CD4-positive, alpha-beta T cell treated with Interleukin-12 subunit alpha and Interleukin-12 subunit beta, for 1 hour (primary cell): ENCODE measurements at regions not wholly inside any gene's neighbourhood (a gene's known extent, or its start where the extent isn't known, plus 50 kb on each side); places are given as distances from the start of the nearest gene placed in this dataset.

Experiments used
- DNase-seq: peaks from one replicate; pipeline ENCODE4 v3.0.0-alpha.2; 2020

- no peak for DNase-seq
Measured at GRCh38 chr3:118011910-118012309, 1022.7 kb downstream of the IGSF11 start.

DNA sequence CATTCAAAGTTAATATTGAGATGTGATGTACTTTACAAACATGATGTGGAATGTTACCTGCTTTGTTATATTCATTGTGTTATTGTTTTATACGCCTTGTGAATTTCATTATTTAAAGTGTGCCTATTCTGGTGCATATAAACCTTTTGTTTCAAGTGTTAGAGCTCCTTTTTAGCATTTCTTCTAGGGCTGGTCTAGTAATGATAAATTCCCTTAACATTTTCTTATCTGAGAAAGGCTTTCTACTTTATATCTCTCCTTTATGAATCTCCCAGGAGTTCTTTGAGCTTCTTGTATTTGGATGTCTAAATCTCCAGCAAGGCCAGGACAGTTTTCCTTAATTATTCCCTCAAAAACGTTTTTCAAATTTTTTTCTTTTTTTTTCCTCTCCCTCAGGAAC is 1005.6 kb downstream of the IGSF11 start:
- no peak for DNase-seq

DNA sequence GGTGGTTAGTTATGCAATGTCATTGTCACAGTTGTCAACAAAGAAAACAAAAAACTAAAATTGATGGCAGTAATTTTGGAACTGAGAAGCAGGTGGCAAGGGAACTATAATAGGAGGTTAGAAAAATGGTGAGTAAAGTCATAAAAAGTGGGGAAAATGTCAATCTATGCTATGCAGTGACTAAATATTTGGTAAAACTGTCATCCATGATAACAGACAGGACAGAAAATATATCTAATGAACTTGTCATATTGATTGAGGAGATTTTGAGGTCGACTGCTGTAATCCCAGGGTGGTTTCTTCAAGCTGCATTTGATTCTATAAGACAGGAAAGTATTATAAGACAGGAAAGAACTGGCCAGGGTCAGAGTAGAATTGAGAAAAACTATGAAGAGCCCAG is 998.4 kb downstream of the IGSF11 start:
- DNase-seq, result no peak

- no peak for DNase-seq
Measured at GRCh38 chr3:118055381-118055780, 979.3 kb downstream of the IGSF11 start.

- DNase-seq, result no peak
Measured at GRCh38 chr3:118057086-118057485, 977.6 kb downstream of the IGSF11 start.

- DNase-seq, result no peak
Measured at GRCh38 chr3:118059096-118059495, 975.5 kb downstream of the IGSF11 start.

GRCh38 chr3:118067439-118067838 is 967.2 kb downstream of the IGSF11 start:
- no peak for DNase-seq

DNA sequence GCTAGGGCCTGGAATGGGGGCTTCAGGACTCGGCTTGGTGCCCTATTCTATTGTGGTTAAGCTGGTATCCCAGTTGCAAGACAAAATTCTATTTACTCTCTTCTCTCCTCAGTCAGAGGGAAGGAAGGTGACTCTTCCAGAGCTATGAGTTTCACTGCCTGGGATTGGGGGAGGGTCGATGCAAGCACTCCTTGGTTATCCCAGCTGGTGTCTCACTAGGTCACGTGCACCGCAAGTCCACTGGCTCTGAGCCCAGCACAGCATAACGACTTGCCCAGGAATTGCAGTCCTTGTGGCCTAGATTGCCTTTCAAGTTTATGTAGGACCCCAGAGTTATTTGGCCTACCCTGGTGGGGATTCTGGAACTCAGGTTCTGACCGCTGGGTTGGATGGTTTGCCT is 958.8 kb downstream of the IGSF11 start:
- no peak for DNase-seq

GRCh38 chr3:118077332-118077731 is 957.3 kb downstream of the IGSF11 start:
- no peak for DNase-seq

- DNase-seq, result no peak
Measured at GRCh38 chr3:118080889-118081288, 953.8 kb downstream of the IGSF11 start.

- DNase-seq, result no peak
Measured at GRCh38 chr3:118088696-118089095, 946.0 kb downstream of the IGSF11 start.

GRCh38 chr3:118089563-118089962 is 945.1 kb downstream of the IGSF11 start:
- no peak for DNase-seq

DNA sequence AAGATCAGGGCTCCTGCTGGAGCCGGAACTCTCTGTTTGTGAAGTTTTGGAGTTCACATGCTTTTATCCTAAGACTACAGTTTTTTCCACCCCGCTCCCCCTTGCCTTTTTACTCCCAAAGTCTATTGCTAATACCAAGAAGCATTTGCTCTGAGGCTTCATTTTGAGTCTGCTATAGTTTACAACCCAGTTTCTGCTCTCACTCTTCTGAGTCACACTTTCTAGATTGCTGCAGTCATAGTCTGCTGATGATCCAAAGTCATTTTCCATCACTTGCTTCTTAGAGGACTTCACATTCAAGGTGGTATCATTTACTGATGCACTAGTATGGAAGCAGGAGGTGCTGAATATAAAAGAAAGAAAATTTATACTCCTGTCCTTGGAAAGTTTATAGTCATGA is 937.4 kb downstream of the IGSF11 start:
- DNase-seq, result no peak

GRCh38 chr3:118097660-118098059 is 937.0 kb downstream of the IGSF11 start:
- no peak for DNase-seq

GRCh38 chr3:118098827-118099226 is 935.8 kb downstream of the IGSF11 start:
- no peak for DNase-seq

DNA sequence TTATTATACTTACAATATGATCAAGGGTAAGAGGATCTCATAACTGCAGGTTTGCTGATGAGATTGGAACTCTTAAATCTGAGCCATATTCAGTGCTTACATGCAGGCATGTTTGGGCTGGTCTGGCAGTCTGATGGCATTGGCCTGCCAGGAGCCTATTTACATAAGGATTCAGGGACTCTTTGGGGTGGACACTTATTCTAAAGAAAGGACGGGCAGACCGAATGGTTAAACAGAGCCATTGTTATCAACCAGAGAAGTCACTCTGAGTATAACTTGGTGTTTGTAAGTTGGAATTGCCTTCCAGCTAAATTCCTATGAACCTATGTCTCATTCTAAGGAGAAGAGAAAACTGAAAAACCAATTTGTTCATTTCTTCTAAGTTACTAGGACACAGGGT is 932.8 kb downstream of the IGSF11 start:
- DNase-seq, result no peak

DNA sequence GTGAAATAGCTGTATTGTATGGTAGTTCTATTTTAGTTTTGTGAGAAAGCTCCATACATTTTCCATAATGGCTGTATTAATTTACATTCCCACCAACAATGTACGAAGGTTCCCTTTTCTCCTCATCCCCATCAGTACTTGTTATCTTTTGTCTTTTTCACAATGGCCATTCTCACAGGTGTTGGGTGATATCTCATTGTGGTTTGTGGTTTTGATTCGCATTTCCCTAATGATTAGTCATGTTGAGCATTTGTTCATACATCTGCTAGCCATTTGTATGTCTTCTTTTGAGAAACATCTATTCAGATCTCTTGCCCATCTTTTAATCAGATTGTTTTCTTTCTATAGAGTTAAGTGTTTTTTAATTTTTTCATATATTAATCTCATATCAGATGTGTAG is 931.9 kb downstream of the IGSF11 start:
- no peak for DNase-seq

DNA sequence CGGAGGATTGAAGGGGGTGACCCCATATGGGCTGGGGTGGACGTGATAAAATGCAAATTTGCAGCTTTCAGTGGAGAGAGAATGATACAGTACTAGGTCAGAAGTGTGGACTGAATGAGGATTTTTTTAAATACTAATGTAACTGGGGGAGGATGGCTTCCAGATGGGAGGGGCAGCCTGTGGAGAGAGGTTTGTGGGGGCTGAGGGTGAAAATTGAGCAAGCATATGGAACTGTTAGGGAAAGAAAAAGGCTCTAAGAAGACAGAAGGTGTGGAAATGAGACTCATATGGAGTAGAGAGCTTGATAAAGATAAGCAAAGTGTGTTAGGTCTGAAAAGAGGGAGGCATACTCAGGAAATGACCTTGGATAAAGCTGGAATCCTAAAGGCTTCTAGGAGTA is 926.4 kb downstream of the IGSF11 start:
- DNase-seq, result no peak

DNA sequence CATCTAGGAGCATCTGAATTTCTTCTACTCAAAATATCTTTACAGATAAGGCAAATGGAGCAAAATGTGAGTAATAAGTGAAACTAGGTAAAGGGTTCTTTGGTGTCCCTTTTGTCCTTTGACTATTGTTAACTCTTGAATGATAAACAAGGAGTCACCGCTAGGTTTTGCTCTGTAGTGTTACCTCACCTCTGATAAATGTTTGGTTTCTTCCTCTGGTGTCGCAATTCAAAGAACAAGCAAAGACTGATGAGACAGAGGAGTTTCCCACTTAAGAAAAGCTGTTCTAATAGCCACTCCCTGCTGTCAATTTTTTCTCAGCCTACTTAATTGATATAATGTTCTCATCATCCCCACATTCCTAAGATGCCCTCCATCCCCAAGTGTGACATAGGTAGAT is 925.9 kb downstream of the IGSF11 start:
- DNase-seq, result no peak

- no peak for DNase-seq
Measured at GRCh38 chr3:118110211-118110610, 924.4 kb downstream of the IGSF11 start.

GRCh38 chr3:118116991-118117390 is 917.7 kb downstream of the IGSF11 start:
- no peak for DNase-seq

- no peak for DNase-seq
Measured at GRCh38 chr3:118126751-118127150, 907.9 kb downstream of the IGSF11 start.

DNA sequence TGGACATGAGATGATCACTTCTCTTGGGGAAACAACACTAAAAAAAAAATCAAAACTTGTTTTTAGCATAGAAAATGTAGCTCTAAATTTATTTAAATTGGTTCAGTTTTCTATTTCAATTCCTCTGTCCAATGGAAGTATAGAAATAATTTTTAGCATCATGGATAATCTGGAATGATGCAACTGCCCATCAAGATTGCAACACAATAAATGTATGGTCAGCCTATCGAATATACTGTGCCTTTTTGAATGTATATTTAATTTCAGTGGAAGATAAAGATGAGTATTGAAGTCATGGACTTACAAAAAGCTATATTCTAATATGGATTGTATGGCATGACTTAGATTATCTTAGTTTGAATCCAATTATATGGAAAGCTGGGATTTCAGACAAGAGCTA is 906.7 kb downstream of the IGSF11 start:
- DNase-seq, result no peak

- no peak for DNase-seq
Measured at GRCh38 chr3:118128886-118129285, 905.8 kb downstream of the IGSF11 start.

DNA sequence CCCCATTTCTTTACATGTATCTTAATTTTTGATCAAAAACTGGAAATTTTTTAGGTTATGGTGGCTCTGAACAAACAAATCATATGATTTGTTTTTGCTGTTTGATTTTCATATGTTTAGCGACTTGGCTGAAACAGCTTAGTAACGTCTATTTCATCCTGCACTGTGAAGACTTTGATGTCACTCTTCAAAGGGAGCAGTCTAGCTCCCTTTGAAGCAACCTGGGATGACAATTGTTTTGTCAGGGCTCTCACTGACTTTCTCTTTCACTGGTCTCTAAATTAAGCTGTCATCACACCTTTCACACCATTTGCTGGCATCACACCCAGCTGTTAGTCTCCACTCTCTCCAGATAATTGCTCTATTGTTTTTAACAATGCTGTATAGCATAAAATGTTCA is 896.9 kb downstream of the IGSF11 start:
- DNase-seq, result no peak

GRCh38 chr3:118144919-118145318 is 889.7 kb downstream of the IGSF11 start:
- no peak for DNase-seq
